GM23248 (cell line): ENCODE measurements at regions not wholly inside any gene's neighbourhood (a gene's known extent, or its start where the extent isn't known, plus 50 kb on each side); places are given as distances from the start of the nearest gene placed in this dataset.

Experiments
- EZH2 ChIP-seq: fragments of 200-600 bp; sonication (generic); IDR thresholded peaks from 2 replicates; pipeline ENCODE4 v1.6.1; 2018; ENCODE audit warnings: antibody characterized with exemption, mild to moderate bottlenecking; ENCODE audit not compliant: insufficient read depth, poor library complexity, severe bottlenecking
- EZH2phosphoT487 ChIP-seq: fragments of 200-600 bp; sonication (generic); IDR thresholded peaks from 2 replicates; pipeline ENCODE4 v1.6.1; 2018; ENCODE audit warnings: antibody characterized with exemption, moderate library complexity, mild to moderate bottlenecking, low read depth; ENCODE audit not compliant: insufficient read depth

DNA sequence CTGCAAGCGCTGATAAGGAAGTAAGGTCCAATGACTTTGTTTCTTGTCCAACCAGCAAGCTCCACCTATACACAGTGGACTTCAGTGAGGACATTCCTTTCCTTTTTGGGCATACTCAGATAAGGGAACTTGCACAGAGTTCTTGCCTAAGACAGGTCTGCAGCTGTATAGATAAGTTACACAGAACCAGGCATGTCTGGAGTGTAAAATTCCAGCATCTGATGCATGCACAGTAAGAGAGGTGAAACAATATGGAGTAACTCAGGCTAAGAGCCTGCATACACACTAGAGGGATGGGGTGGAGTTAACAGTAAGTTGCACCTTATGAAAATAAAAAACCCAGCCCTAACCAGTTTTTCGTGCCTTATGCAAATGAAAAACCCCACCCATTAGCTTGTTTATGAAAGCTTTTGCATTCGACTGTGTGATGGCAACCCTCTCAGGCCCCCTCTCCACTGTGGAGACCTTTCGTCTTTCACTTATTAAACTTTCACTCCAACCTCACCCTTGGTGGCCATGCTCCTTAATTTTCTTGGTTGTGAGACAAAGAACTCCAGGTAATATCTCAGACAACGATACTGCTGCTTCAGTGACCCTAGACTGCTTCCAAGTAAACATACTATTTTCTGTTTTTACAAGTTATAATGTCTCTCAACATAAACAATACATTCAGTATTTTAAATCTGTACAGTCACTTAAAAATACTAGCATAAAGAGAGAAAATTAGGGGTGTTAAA lies 2859.0 kb upstream of the PCDH20 start:
- no peak for TF ChIP-seq EZH2
- TF ChIP-seq EZH2phosphoT487, result no peak
